ENCODE measurements at regions not wholly inside any gene's neighbourhood (a gene's known extent, or its start where the extent isn't known, plus 50 kb on each side); places are given as distances from the start of the nearest gene placed in this dataset.

DNA sequence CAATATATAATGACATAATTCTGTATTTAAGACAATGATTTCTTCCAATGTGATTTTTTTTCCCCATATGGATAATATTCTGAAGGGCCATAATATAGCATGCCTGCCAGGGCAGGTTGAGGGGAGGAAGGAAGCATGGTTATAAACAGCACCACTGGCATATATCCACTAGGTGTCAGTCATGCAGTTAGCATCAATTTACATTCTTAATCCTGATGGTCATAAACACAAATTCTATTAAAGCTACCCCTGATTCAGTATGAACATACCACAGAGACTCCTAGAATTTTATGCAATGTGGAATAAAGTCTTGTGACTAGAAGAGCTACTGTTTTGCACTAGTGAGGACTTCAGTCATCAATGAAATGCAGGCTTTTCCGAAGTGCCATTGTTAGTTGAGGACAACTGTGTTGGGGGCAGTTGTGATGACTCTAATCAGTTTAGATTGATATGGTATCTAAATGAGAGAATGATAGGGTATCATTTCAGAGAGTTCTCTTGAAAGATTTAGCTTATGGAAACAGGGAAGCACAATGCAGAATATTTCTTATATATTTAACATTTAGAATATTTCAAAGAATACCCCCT, 342.7 kb upstream of the NR5A2 start:
- H3K9me3 ChIP-seq (ENCODE audit: insufficient read depth, low read depth, low read length), result no peaks in the 10 kb centered on the region
- H3K9ac ChIP-seq (ENCODE audit: low read length), result no peak overlapping the region
- H3K4me1 ChIP-seq (ENCODE audit: insufficient read depth, low read length), result peaks cover 23% of the 10 kb centered on the region
- DNase-seq (ENCODE audit: low read depth), result peak; percentile 67
- H3K36me3 ChIP-seq (ENCODE audit: insufficient read depth, low read length), result no peaks in the 10 kb centered on the region
- no peak overlapping the region for H3K4me2 ChIP-seq (ENCODE audit: low read length)
- peaks cover 25% of the 10 kb centered on the region for H3K4me1 Mint-ChIP-seq (ENCODE audit: low read depth, unreplicated experiment)
- H3K27me3 Mint-ChIP-seq (ENCODE audit: low read depth, unreplicated experiment), result no peaks in the 10 kb centered on the region
- H3K36me3 Mint-ChIP-seq (ENCODE audit: low read depth, unreplicated experiment), result no peaks in the 10 kb centered on the region
- H3K4me3 ChIP-seq (ENCODE audit: insufficient read depth, low read depth, low read length), result no peak overlapping the region
- TF ChIP-seq CTCF (IDR thresholded peaks at IDR 0.05; ENCODE audit: insufficient read depth, low read depth, low read length) (peak; percentile 90), EZH2 (IDR thresholded peaks at IDR 0.05; ENCODE audit: insufficient read depth, low read length) (no peak)
- peak; percentile 71 for FAIRE-seq
- no peak overlapping the region for H3K4me3 Mint-ChIP-seq (ENCODE audit: unreplicated experiment)
- no peak overlapping the region for H2AFZ ChIP-seq (ENCODE audit: low read depth, low read length)
- H3K27me3 ChIP-seq (ENCODE audit: insufficient read depth, low read length), result no peaks in the 10 kb centered on the region
- peak overlapping the region; percentile 13 for H3K27ac ChIP-seq (ENCODE audit: low read depth, low read length)
- no peak overlapping the region for H3K27ac Mint-ChIP-seq (ENCODE audit: unreplicated experiment)
- no peaks in the 10 kb centered on the region for H4K20me1 ChIP-seq (ENCODE audit: insufficient read depth, low read length)
- H3K79me2 ChIP-seq (ENCODE audit: insufficient read depth, low read length), result no peaks in the 10 kb centered on the region
- H3K9me3 Mint-ChIP-seq (ENCODE audit: unreplicated experiment), result no peaks in the 10 kb centered on the region

GRCh38 chr1:199685369-199685768, 342.1 kb upstream of the NR5A2 start:
- H3K27me3 Mint-ChIP-seq (ENCODE audit: low read depth, unreplicated experiment), result no peaks in the 10 kb centered on the region

More at GRCh38 chr1:199685369-199685768, 342.1 kb upstream of the NR5A2 start:
- H3K4me2 ChIP-seq (ENCODE audit: low read length), result peak overlapping the region; percentile 50
- H3K4me3 ChIP-seq (ENCODE audit: insufficient read depth, low read depth, low read length), result no peak overlapping the region
- Mint-ChIP-seq H3K36me3 (ENCODE audit: low read depth, unreplicated experiment) (no peaks in the 10 kb centered on the region), H3K27ac (ENCODE audit: unreplicated experiment) (peak overlapping the region; percentile 3), H3K9me3 (ENCODE audit: unreplicated experiment) (no peaks in the 10 kb centered on the region), H3K4me1 (ENCODE audit: low read depth, unreplicated experiment) (peaks cover 26% of the 10 kb centered on the region), H3K4me3 (ENCODE audit: unreplicated experiment) (no peak overlapping the region)
- no peaks in the 10 kb centered on the region for H3K27me3 ChIP-seq (ENCODE audit: insufficient read depth, low read length)
- no peaks in the 10 kb centered on the region for H3K9me3 ChIP-seq (ENCODE audit: insufficient read depth, low read depth, low read length)
- H3K79me2 ChIP-seq (ENCODE audit: insufficient read depth, low read length), result no peaks in the 10 kb centered on the region
- H2AFZ ChIP-seq (ENCODE audit: low read depth, low read length), result no peak overlapping the region
- TF ChIP-seq EZH2 (IDR thresholded peaks at IDR 0.05; ENCODE audit: insufficient read depth, low read length) (no peak), CTCF (IDR thresholded peaks at IDR 0.05; ENCODE audit: insufficient read depth, low read depth, low read length) (no peak)
- no peaks in the 10 kb centered on the region for H4K20me1 ChIP-seq (ENCODE audit: insufficient read depth, low read length)
- peaks cover 24% of the 10 kb centered on the region for H3K4me1 ChIP-seq (ENCODE audit: insufficient read depth, low read length)
- no peak overlapping the region for H3K9ac ChIP-seq (ENCODE audit: low read length)
- no peaks in the 10 kb centered on the region for H3K36me3 ChIP-seq (ENCODE audit: insufficient read depth, low read length)
- peak overlapping the region; percentile 13 for H3K27ac ChIP-seq (ENCODE audit: low read depth, low read length)
- FAIRE-seq (peak; percentile 96), DNase-seq (ENCODE audit: low read depth) (peak; percentile 85)

Data from astrocyte (in vitro differentiated cells and primary cell).